ENCODE measurements at regions not wholly inside any gene's neighbourhood (a gene's known extent, or its start where the extent isn't known, plus 50 kb on each side); places are given as distances from the start of the nearest gene placed in this dataset.

DNA sequence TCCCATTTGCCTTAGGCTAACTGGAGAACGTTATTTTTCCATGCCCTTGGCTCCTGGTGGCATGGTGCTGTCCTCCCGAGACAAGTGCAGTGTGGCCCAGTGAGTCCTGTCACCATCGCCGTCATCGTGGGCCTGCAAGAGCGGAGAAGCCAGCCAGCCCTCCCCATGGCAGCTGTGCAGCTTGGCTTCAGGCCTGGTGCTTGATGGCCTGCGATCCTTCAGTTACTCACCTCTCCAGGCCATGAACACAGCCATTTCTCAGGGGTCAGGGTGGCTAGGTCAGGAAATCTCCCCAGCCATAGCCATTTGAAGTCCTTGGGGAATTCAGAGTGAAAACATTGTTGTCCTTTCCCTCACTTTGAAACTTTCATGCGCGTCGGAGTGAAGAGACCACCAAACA lies 189.0 kb upstream of the RGMA start:
- ATAC-seq (ENCODE audit: low read depth) (no peak), DNase-seq (no peak)
- TF ChIP-seq, protein P1, sequence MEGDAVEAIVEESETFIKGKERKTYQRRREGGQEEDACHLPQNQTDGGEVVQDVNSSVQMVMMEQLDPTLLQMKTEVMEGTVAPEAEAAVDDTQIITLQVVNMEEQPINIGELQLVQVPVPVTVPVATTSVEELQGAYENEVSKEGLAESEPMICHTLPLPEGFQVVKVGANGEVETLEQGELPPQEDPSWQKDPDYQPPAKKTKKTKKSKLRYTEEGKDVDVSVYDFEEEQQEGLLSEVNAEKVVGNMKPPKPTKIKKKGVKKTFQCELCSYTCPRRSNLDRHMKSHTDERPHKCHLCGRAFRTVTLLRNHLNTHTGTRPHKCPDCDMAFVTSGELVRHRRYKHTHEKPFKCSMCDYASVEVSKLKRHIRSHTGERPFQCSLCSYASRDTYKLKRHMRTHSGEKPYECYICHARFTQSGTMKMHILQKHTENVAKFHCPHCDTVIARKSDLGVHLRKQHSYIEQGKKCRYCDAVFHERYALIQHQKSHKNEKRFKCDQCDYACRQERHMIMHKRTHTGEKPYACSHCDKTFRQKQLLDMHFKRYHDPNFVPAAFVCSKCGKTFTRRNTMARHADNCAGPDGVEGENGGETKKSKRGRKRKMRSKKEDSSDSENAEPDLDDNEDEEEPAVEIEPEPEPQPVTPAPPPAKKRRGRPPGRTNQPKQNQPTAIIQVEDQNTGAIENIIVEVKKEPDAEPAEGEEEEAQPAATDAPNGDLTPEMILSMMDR (IDR thresholded peaks at IDR 0.05), result no peak
- Mint-ChIP-seq H3K9me3 (no peaks in the 10 kb centered on the region), H3K36me3 (ENCODE audit: low read depth) (no peaks in the 10 kb centered on the region), H3K27me3 (peaks cover 4% of the 10 kb centered on the region), H3K27ac (no peak overlapping the region), H3K4me3 (no peak overlapping the region), H3K4me1 (no peaks in the 10 kb centered on the region)
- intact Hi-C loops (cut with micrococcal nuclease), result no loop called here
- ChIA-PET CTCF (no interaction called here), POLR2A (no interaction called here)

DNA sequence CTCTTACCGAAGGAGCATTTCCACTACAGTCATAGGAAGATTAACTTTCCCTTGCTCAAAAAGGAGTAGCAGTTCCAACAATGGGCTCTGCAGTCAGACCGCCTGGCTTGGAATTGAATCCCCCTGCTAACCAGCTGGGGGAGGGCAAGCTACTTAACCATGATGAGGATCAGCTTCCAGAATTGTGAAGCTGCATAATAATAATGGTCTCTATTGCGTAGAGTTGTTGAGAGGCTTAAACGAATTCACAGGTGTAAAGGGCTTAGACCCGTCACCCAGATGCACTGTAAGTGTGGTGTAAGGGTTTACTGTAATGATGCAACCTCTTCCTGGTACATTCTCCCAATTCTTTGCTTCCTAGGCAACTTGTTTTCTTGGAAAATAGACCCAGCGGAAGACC lies 185.2 kb upstream of the RGMA start:
- CTCF ChIA-PET, result no interaction called here
- DNase-seq (no peak), ATAC-seq (ENCODE audit: low read depth) (no peak)
- intact Hi-C loops (cut with micrococcal nuclease), result no loop called here
- Mint-ChIP-seq H3K4me3 (no peak overlapping the region), H3K9me3 (peaks cover 8% of the 10 kb centered on the region), H3K27ac (no peak overlapping the region), H3K4me1 (no peaks in the 10 kb centered on the region), H3K36me3 (ENCODE audit: low read depth) (no peaks in the 10 kb centered on the region), H3K27me3 (no peaks in the 10 kb centered on the region)
- TF ChIP-seq, protein P1 (IDR thresholded peaks at IDR 0.05), result no peak
- POLR2A ChIA-PET, result no interaction called here

DNA sequence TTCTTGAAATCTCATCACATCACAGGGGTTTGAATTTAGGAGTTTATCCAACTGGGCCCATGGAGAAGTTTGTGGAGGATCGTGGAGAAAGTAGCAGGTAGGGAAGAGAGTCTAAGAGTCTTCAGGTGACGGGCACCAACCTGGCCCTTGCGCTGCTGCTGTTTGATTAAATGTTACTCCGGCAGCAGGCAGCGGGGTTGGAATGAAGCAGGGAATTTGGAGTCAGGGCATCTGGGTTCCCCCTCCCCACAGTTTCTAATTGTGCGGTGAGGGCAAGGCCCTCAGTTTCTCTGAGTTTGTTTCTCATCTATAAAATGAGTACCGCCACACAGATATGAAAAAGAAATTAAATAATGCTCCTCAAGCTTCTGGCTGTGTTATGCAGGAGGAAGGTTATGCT lies 182.9 kb upstream of the RGMA start:
- ChIA-PET POLR2A (no interaction called here), CTCF (no interaction called here)
- no peaks in the 10 kb centered on the region for H3K4me1 Mint-ChIP-seq
- H3K27ac Mint-ChIP-seq, result no peak overlapping the region
- ATAC-seq (ENCODE audit: low read depth) (no peak), DNase-seq (no peak)
- H3K9me3 Mint-ChIP-seq, result peaks cover 8% of the 10 kb centered on the region
- intact Hi-C loops (cut with micrococcal nuclease), result no loop called here
- no peaks in the 10 kb centered on the region for H3K36me3 Mint-ChIP-seq (ENCODE audit: low read depth)
- H3K27me3 Mint-ChIP-seq, result no peaks in the 10 kb centered on the region
- no peak overlapping the region for H3K4me3 Mint-ChIP-seq
- TF ChIP-seq, protein P1 (IDR thresholded peaks at IDR 0.05), result no peak

DNA sequence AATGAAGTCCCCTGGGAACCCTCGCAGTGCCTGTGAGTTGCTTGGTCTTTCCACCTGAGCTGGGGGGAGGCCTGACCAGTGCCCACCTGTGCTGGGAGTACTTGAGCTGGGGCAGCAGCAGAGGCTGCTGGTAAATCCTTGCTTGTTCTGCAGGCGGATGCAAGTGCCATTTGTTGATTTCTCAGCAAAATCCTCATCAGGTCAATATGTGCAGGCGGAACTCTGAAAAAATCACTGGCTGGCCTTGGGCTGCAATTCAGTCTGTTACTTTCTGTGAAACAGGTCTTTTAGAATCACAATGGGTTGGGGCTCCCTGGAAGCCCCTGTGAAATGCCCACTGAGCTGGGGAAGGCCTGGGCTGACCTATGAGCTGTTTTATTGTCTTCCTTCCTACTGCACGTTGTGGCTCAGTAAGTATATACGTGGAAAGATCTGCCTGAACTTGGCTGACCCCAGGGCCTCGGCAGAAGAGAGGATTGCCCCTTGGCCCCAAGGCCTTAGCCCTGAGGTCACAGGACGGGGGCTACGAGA lies 182.0 kb upstream of the RGMA start:
- Mint-ChIP-seq H3K9me3 (peaks cover 8% of the 10 kb centered on the region), H3K36me3 (ENCODE audit: low read depth) (no peaks in the 10 kb centered on the region), H3K27ac (no peak overlapping the region), H3K27me3 (no peaks in the 10 kb centered on the region), H3K4me3 (no peak overlapping the region), H3K4me1 (no peaks in the 10 kb centered on the region)
- no peak for DNase-seq
- intact Hi-C loops (cut with micrococcal nuclease), result no loop called here
- ATAC-seq (ENCODE audit: low read depth), result no peak
- POLR2A ChIA-PET, result no interaction called here
- TF ChIP-seq, protein P1 (IDR thresholded peaks at IDR 0.05), result no peak
- CTCF ChIA-PET, result no interaction called here

DNA sequence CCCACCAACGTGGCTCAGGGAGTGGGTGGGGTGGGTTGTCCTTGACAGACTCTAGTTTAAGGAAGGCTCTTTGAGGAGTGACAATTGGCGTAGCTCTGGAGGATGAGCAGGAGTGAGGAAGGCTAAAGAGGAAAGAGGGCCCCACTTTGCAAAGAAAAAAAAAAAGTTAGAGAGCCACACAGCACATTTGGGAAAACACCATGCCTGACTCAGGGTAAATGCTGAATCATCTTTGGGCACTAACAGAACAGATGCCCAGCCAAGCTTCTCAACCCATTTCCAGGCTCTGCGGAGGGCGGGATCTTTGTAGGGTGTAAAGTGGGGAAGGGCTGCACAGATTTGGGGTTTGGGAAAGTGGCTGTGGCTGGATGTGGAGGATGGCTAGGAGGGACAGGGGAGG lies 179.1 kb upstream of the RGMA start:
- peaks cover 8% of the 10 kb centered on the region for H3K9me3 Mint-ChIP-seq
- H3K36me3 Mint-ChIP-seq (ENCODE audit: low read depth), result no peaks in the 10 kb centered on the region
- TF ChIP-seq, protein P1 (IDR thresholded peaks at IDR 0.05), result no peak
- peaks cover 2% of the 10 kb centered on the region for H3K27me3 Mint-ChIP-seq
- ChIA-PET POLR2A (no interaction called here), CTCF (no interaction called here)
- intact Hi-C loops (cut with micrococcal nuclease), result no loop called here
- H3K4me3 Mint-ChIP-seq, result no peak overlapping the region
- no peak for ATAC-seq (ENCODE audit: low read depth)
- H3K4me1 Mint-ChIP-seq, result no peaks in the 10 kb centered on the region
- H3K27ac Mint-ChIP-seq, result no peak overlapping the region
- no peak for DNase-seq

Measured in activated B cell treated with CpG ODN at 0.5 μM for 24 hours (primary cell).